Pancreas (tissue), 10 donors: ENCODE measurements at regions not wholly inside any gene's neighbourhood (a gene's known extent, or its start where the extent isn't known, plus 50 kb on each side); places are given as distances from the start of the nearest gene placed in this dataset.

Source experiments
- ATAC-seq, 4 donors: fragments of 200-7000 bp; cut with Tn5 transposase; one replicate each; pipeline versions ENCODE4 v1.8.0 to v1.9.1; 2020; ENCODE audit warnings: mild to moderate bottlenecking in 4 of 4, moderate library complexity in 4 of 4
- DNase-seq, 6 donors: peaks; one replicate each; pipeline ENCODE4 v3.0.0-alpha.2; 2020
- FAIRE-seq: peaks from 2 replicates; lab custom pipeline; 2012; peaks lifted over from hg19 to GRCh38; lab: Jason Lieb, UNC
- H3K27ac ChIP-seq, 4 donors: fragments of 200-600 bp; sonication (generic); 1 replicate in 3 of 4; 2 replicates in 1 of 4; pipeline versions ENCODE4 v1.5.0 to v1.8.0; 2020
- H3K27me3 ChIP-seq, 4 donors: fragments of 200-600 bp; one replicate each; pipeline ENCODE4 v1.8.0; 2021
- H3K36me3 ChIP-seq, 3 donors: fragments of 200-600 bp; sonication (generic) in 1 of 3; one replicate each; pipeline versions ENCODE4 v1.5.0 to v1.8.0; 2020 to 2021
- H3K4me1 ChIP-seq, 3 donors: fragments of 200-600 bp; one replicate each; pipeline ENCODE4 v1.8.0; 2021
- H3K4me3 ChIP-seq, 4 donors: fragments of 200-600 bp; sonication (generic) in 2 of 4; one replicate each; pipeline versions ENCODE4 v1.5.0 to v1.8.0; 2020 to 2021
- H3K9me3 ChIP-seq, 4 donors: fragments of 200-600 bp; one replicate each; pipeline ENCODE4 v1.8.0; 2021
- WGBS, 2 donors: extraction: QIAGEN DNeasy Blood & Tissue Kit; methylation state at CpG; one replicate each; pipeline ENCODE4 v1.1.7; 2013; 5-methylcytosine and 5-hydroxymethylcytosine counted together
- intact Hi-C, 3 donors: fragments of 100-400 bp; cut with DNase I; formaldehyde crosslinking; loops; one replicate each; pipeline versions ENCODE4 v1.11.1 to v1.14.2; 2022
- TF ChIP-seq, protein P1 (sequence below), 4 donors: fragments of 200-600 bp; sonication (generic) in 3 of 4; IDR thresholded peaks; one replicate each; pipeline versions ENCODE4 v1.5.0 to v1.8.0; 2021; ENCODE audit warnings: antibody characterized with exemption in 4 of 4
- donor health status: healthy with polysubstance abuse.
- donor health status: DM: no; HTN: no; CAD: no; lungs with moderate emphysema.
- donor health status: DM: no; HTN: no; CAD: no.
- donor health status: control.
- donor health status: control.
- donor health status: Bipolar disorder and iron deficiency.
- donor health status: DM: yes; HTN: yes; CAD: no.
- donor health status: DM: no; HTN: no; CAD: no.
- donor health status: DM: no; HTN: no; CAD: no.
- donor health status: DM: yes; HTN: yes; CAD: no.

DNA sequence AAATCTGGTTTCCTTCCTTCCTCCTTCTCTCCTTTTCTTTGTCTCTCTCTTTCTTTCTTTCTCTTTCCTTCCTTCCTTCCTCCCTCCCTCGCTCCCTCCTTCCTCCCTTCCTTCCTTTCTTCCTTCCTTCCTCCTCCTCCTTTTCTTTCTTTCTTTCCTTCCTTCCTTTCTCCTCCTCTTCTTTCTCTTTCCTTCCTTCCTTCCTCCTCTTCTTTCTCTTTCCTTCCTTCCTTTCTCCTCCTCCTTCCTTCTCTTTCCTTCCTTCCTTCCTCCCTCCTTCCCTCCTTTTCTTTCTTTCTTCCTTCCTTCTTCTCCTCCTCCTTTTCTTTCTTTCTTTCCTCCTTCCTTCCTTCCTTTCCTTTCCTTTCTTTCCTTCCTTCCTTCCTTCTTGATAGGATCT lies 61.2 kb downstream of the VIP start:
- no peak for DNase-seq
- Histone ChIP-seq H3K27ac (no peak overlapping the region), H3K9me3 (no peaks in the 10 kb centered on the region), H3K36me3 (no peaks in the 10 kb centered on the region), H3K4me3 (no peak overlapping the region), H3K27me3 (no peaks in the 10 kb centered on the region), H3K4me1 (no peaks in the 10 kb centered on the region)
- no peak for FAIRE-seq
- TF ChIP-seq, protein P1, sequence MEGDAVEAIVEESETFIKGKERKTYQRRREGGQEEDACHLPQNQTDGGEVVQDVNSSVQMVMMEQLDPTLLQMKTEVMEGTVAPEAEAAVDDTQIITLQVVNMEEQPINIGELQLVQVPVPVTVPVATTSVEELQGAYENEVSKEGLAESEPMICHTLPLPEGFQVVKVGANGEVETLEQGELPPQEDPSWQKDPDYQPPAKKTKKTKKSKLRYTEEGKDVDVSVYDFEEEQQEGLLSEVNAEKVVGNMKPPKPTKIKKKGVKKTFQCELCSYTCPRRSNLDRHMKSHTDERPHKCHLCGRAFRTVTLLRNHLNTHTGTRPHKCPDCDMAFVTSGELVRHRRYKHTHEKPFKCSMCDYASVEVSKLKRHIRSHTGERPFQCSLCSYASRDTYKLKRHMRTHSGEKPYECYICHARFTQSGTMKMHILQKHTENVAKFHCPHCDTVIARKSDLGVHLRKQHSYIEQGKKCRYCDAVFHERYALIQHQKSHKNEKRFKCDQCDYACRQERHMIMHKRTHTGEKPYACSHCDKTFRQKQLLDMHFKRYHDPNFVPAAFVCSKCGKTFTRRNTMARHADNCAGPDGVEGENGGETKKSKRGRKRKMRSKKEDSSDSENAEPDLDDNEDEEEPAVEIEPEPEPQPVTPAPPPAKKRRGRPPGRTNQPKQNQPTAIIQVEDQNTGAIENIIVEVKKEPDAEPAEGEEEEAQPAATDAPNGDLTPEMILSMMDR (IDR thresholded peaks at IDR 0.05): no peak
- WGBS, 2 donors: 58 to 68% methylated on average over 1 of the region's 1 CpG
- intact Hi-C loops: no loop called here
- no peak for ATAC-seq

DNA sequence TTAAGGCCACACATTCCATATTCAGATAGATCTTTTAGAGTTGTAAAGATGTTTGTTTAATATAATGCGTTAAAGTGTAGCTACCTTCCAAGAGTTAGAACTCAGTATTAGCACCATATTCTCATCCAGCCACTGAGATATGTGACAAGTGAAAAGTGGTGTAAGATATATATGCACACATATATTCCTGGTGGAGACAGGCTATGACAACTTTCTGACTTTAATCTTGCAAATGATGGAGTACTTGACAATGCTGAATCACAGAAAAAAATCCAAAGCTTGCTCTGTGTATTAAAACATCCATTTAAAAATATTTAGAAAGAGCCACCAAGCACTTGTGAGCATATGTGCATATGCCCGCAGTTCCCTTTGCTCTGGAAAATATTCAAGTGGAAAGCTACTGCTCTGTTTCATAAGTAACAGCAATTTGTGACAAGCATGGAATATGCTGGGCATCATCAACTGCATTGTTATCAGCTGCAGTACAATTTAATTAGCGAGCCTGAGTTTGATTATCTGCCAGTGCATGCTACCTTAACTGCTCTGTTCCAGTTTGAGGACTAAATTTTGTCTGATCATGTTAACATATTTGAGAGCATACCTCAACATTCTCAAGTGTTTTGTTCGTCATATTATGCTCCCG lies 64.8 kb downstream of the VIP start:
- intact Hi-C loops: no loop called here
- no peaks in the 10 kb centered on the region for H3K4me1 ChIP-seq
- WGBS, 2 donors: 61 to 72% methylated on average over 5 of the region's 5 CpGs
- H3K27me3 ChIP-seq: no peaks in the 10 kb centered on the region
- no peak for FAIRE-seq
- no peak for DNase-seq
- no peaks in the 10 kb centered on the region for H3K36me3 ChIP-seq
- TF ChIP-seq, protein P1 (IDR thresholded peaks at IDR 0.05): no peak
- ATAC-seq: no peak
- H3K4me3 ChIP-seq: no peak overlapping the region
- H3K27ac ChIP-seq: no peak overlapping the region
- H3K9me3 ChIP-seq: no peaks in the 10 kb centered on the region

DNA sequence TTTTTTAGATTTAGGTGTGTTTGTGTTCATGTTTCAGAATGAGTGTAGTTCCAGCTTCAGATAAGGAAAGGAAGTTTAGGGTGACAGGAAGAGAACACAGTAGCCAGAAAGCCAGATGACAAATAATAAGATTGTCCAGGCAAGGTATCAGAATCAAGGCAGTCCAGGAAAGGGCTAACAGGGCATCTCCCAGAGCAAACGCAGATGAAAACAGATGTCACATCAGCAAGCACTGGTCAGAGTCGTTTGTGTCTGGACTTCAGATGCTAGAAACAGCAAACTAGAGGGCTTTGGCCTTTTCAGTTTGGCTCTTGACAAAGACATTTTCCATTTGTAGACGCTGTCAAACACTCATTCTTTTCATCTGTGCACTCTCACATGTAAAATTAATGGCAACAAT lies 65.5 kb downstream of the VIP start:
- DNase-seq (no peak), FAIRE-seq (no peak), ATAC-seq (no peak)
- Histone ChIP-seq H3K4me1 (no peaks in the 10 kb centered on the region), H3K27me3 (no peaks in the 10 kb centered on the region), H3K27ac (no peak overlapping the region), H3K9me3 (no peaks in the 10 kb centered on the region), H3K36me3 (no peaks in the 10 kb centered on the region), H3K4me3 (no peak overlapping the region)
- intact Hi-C loops: no loop called here
- TF ChIP-seq, protein P1 (IDR thresholded peaks at IDR 0.05): no peak
- WGBS, 2 donors: 42 to 46% methylated on average over 3 of the region's 3 CpGs

DNA sequence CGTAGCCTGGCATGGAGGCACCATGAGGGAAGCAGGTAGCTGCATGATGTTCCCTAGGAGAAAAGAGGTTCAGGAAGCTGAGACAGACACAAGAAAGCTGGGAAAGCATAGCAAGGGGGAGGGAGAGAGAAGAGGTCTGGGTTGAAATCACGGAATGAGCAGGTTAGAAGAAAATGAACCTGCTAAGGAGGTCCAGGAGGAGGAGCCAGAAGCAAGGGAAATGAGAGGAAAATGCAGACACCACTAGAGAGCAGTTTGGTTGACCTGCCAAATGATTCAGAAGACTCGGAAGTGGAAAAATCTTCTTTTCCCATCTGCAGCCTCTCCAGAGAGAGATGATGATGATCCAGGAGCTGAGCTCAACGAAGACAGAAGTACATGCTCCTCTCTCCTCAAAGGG lies 70.9 kb downstream of the VIP start:
- H3K4me1 ChIP-seq: no peaks in the 10 kb centered on the region
- H3K9me3 ChIP-seq: no peaks in the 10 kb centered on the region
- intact Hi-C loops: no loop called here
- H3K27me3 ChIP-seq: no peaks in the 10 kb centered on the region
- 34 to 35% methylated on average over 4 of the region's 4 CpGs for WGBS, 2 donors
- FAIRE-seq (no peak), ATAC-seq (no peak), DNase-seq (no peak)
- TF ChIP-seq, protein P1 (IDR thresholded peaks at IDR 0.05): no peak
- H3K4me3 ChIP-seq: no peak overlapping the region
- H3K27ac ChIP-seq: no peak overlapping the region
- H3K36me3 ChIP-seq: no peaks in the 10 kb centered on the region

DNA sequence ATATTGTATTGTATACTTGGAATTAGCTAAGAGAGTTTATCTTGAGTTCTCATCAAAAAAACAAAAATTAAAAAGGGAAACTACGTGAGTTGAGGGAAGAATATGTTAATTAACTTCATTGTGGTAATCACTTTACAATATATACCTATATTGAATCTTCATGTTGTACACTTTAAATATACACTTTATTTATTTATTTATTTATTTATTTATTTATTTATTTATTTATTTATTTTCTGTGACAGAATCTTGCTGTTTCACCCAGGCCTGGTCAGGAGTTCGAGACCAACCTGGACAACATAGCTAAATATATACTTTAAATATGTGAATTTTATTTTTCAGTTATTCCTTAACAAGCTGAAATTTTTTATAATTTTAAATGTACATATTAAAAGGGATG lies 74.1 kb downstream of the VIP start:
- H3K9me3 ChIP-seq: no peaks in the 10 kb centered on the region
- no peak overlapping the region for H3K4me3 ChIP-seq
- intact Hi-C loops: no loop called here
- TF ChIP-seq, protein P1 (IDR thresholded peaks at IDR 0.05): peak in 1 of 4 donors; percentile 1
- FAIRE-seq (no peak), DNase-seq (no peak), ATAC-seq (no peak)
- H3K27me3 ChIP-seq: no peaks in the 10 kb centered on the region
- H3K4me1 ChIP-seq: no peaks in the 10 kb centered on the region
- no peaks in the 10 kb centered on the region for H3K36me3 ChIP-seq
- WGBS, 2 donors: 78 to 82% methylated on average over 2 of the region's 2 CpGs
- no peak overlapping the region for H3K27ac ChIP-seq
